AG04449 (cell line): ENCODE measurements at regions not wholly inside any gene's neighbourhood (a gene's known extent, or its start where the extent isn't known, plus 50 kb on each side); places are given as distances from the start of the nearest gene placed in this dataset.

Experiments used
- CTCF ChIA-PET: fragments of 350-600 bp; formaldehyde crosslinking; extraction: SDS; loops from one replicate; lab custom pipeline; 2021; ENCODE audit warnings: antibody characterized with exemption; lab: Yijun Ruan, JAX
- POLR2A ChIA-PET: fragments of 400-600, 350-600 bp; formaldehyde crosslinking; extraction: SDS; loops from one replicate; lab custom pipeline; 2020; ENCODE audit warnings: antibody characterized with exemption, inconsistent platforms; lab: Yijun Ruan, JAX
- DNase-seq: peaks from one replicate; pipeline ENCODE4 v3.0.0-alpha.2; 2010; ENCODE audit warnings: low read depth, low spot score
- H3K4me3 ChIP-seq: 2 replicates; pipeline ENCODE4 v1.5.1; 2011; ENCODE audit warnings: low read depth, mild to moderate bottlenecking, control low read depth, low read length
- CTCF ChIP-seq: IDR thresholded peaks from one replicate; pipeline ENCODE4 v1.5.1; 2011; ENCODE audit warnings: mild to moderate bottlenecking, moderate library complexity, low read length, control low read depth, inconsistent platforms; ENCODE audit not compliant: insufficient read depth; ENCODE audit errors: missing control alignments

- no peak for DNase-seq
- CTCF ChIA-PET = interaction anchor here (0.9 to 1.5 kb wide), 2 partner anchors 13 to 17 kb away, joined by 3 read pairs; no protein-coding TSS in a partner anchor
- no peak for TF ChIP-seq CTCF
- H3K4me3 ChIP-seq = no peak overlapping the region
- POLR2A ChIA-PET = no interaction called here
Observed at GRCh38 chr3:152089528-152089927, 179.2 kb upstream of the MBNL1 start.

GRCh38 chr3:152091725-152092124 is 177.0 kb upstream of the MBNL1 start:
- no peak overlapping the region for H3K4me3 ChIP-seq
- ChIA-PET CTCF (interaction anchor here (0.9 kb wide), 1 partner anchor 18 kb away, joined by 3 read pairs; no protein-coding TSS in a partner anchor), POLR2A (no interaction called here)
- no peak for TF ChIP-seq CTCF
- no peak for DNase-seq

- no peak for DNase-seq
- TF ChIP-seq CTCF = no peak
- CTCF ChIA-PET = interaction anchor here (1.0 to 1.1 kb wide), 3 partner anchors 8 to 21 kb away, joined by 3 to 4 read pairs (median 3); no protein-coding TSS in a partner anchor
- no peak overlapping the region for H3K4me3 ChIP-seq
- POLR2A ChIA-PET = no interaction called here
Observed at GRCh38 chr3:152093901-152094300, 174.8 kb upstream of the MBNL1 start.

- DNase-seq = no peak
- H3K4me3 ChIP-seq = no peak overlapping the region
- TF ChIP-seq CTCF = no peak
- POLR2A ChIA-PET = no interaction called here
- CTCF ChIA-PET = interaction anchor here (1.0 to 1.1 kb wide), 2 partner anchors 8 to 9 kb away, joined by 3 read pairs; no protein-coding TSS in a partner anchor
Observed at GRCh38 chr3:152094406-152094805, 174.3 kb upstream of the MBNL1 start.

GRCh38 chr3:152095472-152095871 is 173.3 kb upstream of the MBNL1 start:
- H3K4me3 ChIP-seq = no peak overlapping the region
- ChIA-PET POLR2A (no interaction called here), CTCF (interaction anchor here (1.2 to 1.8 kb wide), 2 partner anchors 12 to 19 kb away, joined by 3 to 5 read pairs; no protein-coding TSS in a partner anchor)
- DNase-seq = no peak
- TF ChIP-seq CTCF = no peak

- no peak for DNase-seq
- no peak overlapping the region for H3K4me3 ChIP-seq
Observed at GRCh38 chr3:152096280-152096906, 172.3 kb upstream of the MBNL1 start.

More at GRCh38 chr3:152096280-152096906, 172.3 kb upstream of the MBNL1 start:
- no peak for TF ChIP-seq CTCF
- POLR2A ChIA-PET = no interaction called here
- CTCF ChIA-PET = interaction anchor here (1.8 kb wide), 1 partner anchor 11 kb away, joined by 5 read pairs; no protein-coding TSS in a partner anchor
